ENCODE measurements at regions not wholly inside any gene's neighbourhood (a gene's known extent, or its start where the extent isn't known, plus 50 kb on each side); places are given as distances from the start of the nearest gene placed in this dataset.

DNA sequence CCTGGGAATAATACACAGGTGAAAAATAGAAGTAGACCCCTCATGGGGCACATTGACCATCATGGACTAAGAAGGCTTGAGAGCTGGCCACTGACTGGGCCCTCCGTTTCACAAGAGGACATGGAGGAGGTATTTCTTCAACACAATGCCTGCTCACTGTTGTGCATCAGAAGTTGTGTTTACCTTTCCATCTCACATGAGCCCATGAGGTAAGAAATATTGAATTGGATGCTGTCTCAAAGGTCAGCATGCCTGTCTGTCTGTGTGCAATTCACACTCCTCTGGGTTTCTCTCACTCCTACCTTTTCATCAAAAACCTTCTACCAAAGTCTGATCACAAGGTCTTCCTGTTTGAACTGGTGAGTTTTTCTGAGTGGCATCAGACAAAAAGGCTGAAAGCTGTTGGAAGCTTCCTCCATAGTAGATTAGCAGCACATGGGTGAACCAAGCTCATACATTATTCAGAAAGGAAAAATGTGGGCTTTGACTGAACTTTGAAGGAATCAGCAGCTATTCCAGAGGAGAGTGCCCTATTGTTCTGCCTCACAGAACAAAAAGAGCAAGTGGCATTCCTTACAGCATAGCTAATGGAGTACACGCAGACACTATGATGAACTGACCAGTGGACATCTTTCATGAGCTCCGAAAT, 143.2 kb upstream of the RND3 start:
- Histone ChIP-seq H3K9me2 (replicated peaks; ENCODE audit: insufficient read depth) (no peaks in the 10 kb centered on the region), H3K79me2 (no peaks in the 10 kb centered on the region), H2AFZ (no peak overlapping the region), H3K36me3 (replicated peaks; ENCODE audit: insufficient read depth, low read depth) (no peaks in the 10 kb centered on the region), H3K4me3 (no peak overlapping the region), H3K27me3 (no peaks in the 10 kb centered on the region), H3K4me1 (ENCODE audit: insufficient read depth) (no peaks in the 10 kb centered on the region), H3K9me3 (ENCODE audit: low read depth) (no peaks in the 10 kb centered on the region), H4K20me1 (ENCODE audit: insufficient read depth, poor library complexity, severe bottlenecking) (no peaks in the 10 kb centered on the region), H3K27ac (peak overlapping the region; percentile 91), H3K4me2 (no peak overlapping the region)
- TF ChIP-seq, protein P1, sequence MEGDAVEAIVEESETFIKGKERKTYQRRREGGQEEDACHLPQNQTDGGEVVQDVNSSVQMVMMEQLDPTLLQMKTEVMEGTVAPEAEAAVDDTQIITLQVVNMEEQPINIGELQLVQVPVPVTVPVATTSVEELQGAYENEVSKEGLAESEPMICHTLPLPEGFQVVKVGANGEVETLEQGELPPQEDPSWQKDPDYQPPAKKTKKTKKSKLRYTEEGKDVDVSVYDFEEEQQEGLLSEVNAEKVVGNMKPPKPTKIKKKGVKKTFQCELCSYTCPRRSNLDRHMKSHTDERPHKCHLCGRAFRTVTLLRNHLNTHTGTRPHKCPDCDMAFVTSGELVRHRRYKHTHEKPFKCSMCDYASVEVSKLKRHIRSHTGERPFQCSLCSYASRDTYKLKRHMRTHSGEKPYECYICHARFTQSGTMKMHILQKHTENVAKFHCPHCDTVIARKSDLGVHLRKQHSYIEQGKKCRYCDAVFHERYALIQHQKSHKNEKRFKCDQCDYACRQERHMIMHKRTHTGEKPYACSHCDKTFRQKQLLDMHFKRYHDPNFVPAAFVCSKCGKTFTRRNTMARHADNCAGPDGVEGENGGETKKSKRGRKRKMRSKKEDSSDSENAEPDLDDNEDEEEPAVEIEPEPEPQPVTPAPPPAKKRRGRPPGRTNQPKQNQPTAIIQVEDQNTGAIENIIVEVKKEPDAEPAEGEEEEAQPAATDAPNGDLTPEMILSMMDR (IDR thresholded peaks at IDR 0.05; ENCODE audit: poor library complexity): no peak
- no peak for TF ChIP-seq EZH2 (IDR thresholded peaks at IDR 0.05; ENCODE audit: borderline replicate concordance)
- no peak for TF ChIP-seq EZH2phosphoT487 (IDR thresholded peaks at IDR 0.05; ENCODE audit: low read depth, severe bottlenecking, unreplicated experiment)
- peak; percentile 45 for DNase-seq (ENCODE audit: low spot score)
- 88% methylated on average over 3 of the region's 3 CpGs for WGBS (ENCODE audit: low lambda C conversion rate, missing lambda C conversion rate)

DNA sequence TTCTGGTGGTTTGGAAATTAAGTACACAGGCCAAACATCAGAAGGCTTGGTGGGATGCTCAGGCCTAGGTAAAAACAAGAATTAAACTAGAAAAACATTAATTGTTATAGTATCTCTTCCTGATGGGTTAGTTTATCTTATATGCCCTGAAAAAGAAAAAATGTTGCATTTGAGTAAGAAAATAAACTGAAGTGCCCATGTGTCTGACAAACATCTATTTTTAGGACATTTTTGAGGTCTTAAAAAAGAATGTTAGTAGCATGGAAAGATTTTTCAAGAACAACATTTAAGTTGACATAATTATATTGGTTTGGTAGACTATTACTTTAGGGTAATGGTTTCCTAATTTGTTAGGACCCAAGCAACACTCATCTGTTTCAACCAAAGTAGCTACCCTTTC, 140.1 kb upstream of the RND3 start:
- H3K79me2 ChIP-seq: no peaks in the 10 kb centered on the region
- no peaks in the 10 kb centered on the region for H3K4me1 ChIP-seq (ENCODE audit: insufficient read depth)
- no peaks in the 10 kb centered on the region for H3K9me3 ChIP-seq (ENCODE audit: low read depth)
- no peak overlapping the region for H3K4me2 ChIP-seq
- H4K20me1 ChIP-seq (ENCODE audit: insufficient read depth, poor library complexity, severe bottlenecking): no peaks in the 10 kb centered on the region
- no peaks in the 10 kb centered on the region for H3K36me3 ChIP-seq (replicated peaks; ENCODE audit: insufficient read depth, low read depth)
- no peak for DNase-seq (ENCODE audit: low spot score)
- H3K9me2 ChIP-seq (replicated peaks; ENCODE audit: insufficient read depth): no peaks in the 10 kb centered on the region
- H3K27me3 ChIP-seq: no peaks in the 10 kb centered on the region
- H3K27ac ChIP-seq: no peak overlapping the region
- no peak overlapping the region for H3K4me3 ChIP-seq
- TF ChIP-seq, protein P1 (IDR thresholded peaks at IDR 0.05; ENCODE audit: poor library complexity): no peak
- TF ChIP-seq EZH2phosphoT487 (IDR thresholded peaks at IDR 0.05; ENCODE audit: low read depth, severe bottlenecking, unreplicated experiment) (no peak), EZH2 (IDR thresholded peaks at IDR 0.05; ENCODE audit: borderline replicate concordance) (no peak)
- no peak overlapping the region for H2AFZ ChIP-seq

DNA sequence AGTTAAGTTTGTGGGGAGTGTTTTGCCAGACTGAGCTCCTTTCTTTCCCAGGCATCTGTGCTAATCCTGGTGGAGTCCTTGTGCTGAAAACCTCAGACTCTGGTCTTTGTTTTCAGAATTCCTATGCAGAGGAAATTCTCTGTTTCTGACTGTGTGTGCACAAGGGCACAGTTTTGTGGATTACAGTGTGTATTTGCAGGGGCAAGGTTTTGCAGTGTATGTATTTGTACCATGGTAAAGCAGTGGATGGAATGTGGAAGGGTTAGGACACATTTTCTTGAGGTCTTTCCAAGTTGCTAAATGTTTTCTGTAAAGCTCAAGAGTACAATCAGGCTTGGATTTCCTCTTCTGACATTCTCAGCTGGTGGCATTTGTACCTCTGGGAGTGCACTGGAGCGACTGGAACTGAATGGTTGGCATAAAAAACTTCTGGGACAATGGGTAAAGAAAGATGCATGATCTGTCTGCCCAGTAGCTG, 139.5 kb upstream of the RND3 start:
- H3K9me2 ChIP-seq (replicated peaks; ENCODE audit: insufficient read depth): no peaks in the 10 kb centered on the region
- no peak for DNase-seq (ENCODE audit: low spot score)
- no peak overlapping the region for H2AFZ ChIP-seq
- H4K20me1 ChIP-seq (ENCODE audit: insufficient read depth, poor library complexity, severe bottlenecking): no peaks in the 10 kb centered on the region
- no peak overlapping the region for H3K27ac ChIP-seq
- no peak overlapping the region for H3K4me3 ChIP-seq
- H3K4me2 ChIP-seq: no peak overlapping the region
- TF ChIP-seq EZH2 (IDR thresholded peaks at IDR 0.05; ENCODE audit: borderline replicate concordance): no peak
- no peak for TF ChIP-seq EZH2phosphoT487 (IDR thresholded peaks at IDR 0.05; ENCODE audit: low read depth, severe bottlenecking, unreplicated experiment)
- TF ChIP-seq, protein P1 (IDR thresholded peaks at IDR 0.05; ENCODE audit: poor library complexity): no peak
- H3K36me3 ChIP-seq (replicated peaks; ENCODE audit: insufficient read depth, low read depth): no peaks in the 10 kb centered on the region
- H3K9me3 ChIP-seq (ENCODE audit: low read depth): no peaks in the 10 kb centered on the region
- 91% methylated on average over 1 of the region's 1 CpG for WGBS (ENCODE audit: low lambda C conversion rate, missing lambda C conversion rate)
- no peaks in the 10 kb centered on the region for H3K27me3 ChIP-seq
- peaks cover 4% of the 10 kb centered on the region for H3K4me1 ChIP-seq (ENCODE audit: insufficient read depth)
- no peaks in the 10 kb centered on the region for H3K79me2 ChIP-seq
